ENCODE measurements at regions not wholly inside any gene's neighbourhood (a gene's known extent, or its start where the extent isn't known, plus 50 kb on each side); places are given as distances from the start of the nearest gene placed in this dataset.

DNA sequence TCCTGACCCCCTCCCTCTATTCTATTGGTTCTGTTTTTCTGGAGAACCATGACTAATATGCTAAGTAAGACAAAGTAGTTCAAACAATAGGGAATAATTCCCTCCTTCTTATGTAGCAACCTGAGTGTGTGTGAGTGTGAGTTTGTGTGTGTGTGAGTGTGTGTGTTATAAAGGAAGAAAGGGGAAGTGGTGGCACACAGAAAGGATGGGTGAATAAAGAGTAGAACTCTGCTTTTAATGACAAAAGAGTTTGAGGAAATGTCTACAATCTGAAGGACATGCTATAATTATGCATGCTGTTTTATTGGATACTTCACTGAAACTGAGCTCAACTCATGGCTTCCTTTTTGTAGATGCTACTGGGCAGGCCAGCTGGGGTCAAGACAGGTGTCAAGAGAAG, 489.5 kb downstream of the REEP3 start:
- TF ChIP-seq, protein P1, sequence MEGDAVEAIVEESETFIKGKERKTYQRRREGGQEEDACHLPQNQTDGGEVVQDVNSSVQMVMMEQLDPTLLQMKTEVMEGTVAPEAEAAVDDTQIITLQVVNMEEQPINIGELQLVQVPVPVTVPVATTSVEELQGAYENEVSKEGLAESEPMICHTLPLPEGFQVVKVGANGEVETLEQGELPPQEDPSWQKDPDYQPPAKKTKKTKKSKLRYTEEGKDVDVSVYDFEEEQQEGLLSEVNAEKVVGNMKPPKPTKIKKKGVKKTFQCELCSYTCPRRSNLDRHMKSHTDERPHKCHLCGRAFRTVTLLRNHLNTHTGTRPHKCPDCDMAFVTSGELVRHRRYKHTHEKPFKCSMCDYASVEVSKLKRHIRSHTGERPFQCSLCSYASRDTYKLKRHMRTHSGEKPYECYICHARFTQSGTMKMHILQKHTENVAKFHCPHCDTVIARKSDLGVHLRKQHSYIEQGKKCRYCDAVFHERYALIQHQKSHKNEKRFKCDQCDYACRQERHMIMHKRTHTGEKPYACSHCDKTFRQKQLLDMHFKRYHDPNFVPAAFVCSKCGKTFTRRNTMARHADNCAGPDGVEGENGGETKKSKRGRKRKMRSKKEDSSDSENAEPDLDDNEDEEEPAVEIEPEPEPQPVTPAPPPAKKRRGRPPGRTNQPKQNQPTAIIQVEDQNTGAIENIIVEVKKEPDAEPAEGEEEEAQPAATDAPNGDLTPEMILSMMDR (IDR thresholded peaks at IDR 0.05), result no peak
- no peak for TF ChIP-seq POLR2A (IDR thresholded peaks at IDR 0.05)

All from Peyer's patch (tissue), 4 donors.